ENCODE measurements at regions not wholly inside any gene's neighbourhood (a gene's known extent, or its start where the extent isn't known, plus 50 kb on each side); places are given as distances from the start of the nearest gene placed in this dataset.
A peak's percentile ranks its signal among the peaks of the same experiment; 100 is the strongest.

DNA sequence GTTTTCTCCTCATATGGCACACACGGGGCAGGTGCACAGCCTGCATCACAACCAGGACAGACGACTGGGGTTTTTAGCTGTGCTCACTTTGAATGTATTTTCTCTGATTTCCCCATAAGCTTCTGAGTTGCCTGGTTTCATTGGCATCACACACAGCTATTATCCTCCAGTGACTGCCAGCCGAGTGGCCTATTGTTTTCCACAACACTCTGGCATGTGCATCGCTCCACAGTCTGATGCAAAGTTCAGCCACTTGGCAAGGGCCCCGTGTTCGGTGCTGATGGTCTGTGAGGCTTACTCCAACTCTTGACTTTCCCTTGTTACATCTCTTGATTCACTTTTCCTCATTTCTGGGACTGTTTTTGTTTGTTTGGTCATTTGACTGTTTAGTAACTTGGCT lies 593.1 kb downstream of the CBLN2 start:
- no TSS peak for BruUV-seq (replicated peaks)
- peaks cover 1% of the 10 kb centered on the region for H3K27me3 Mint-ChIP-seq (ENCODE audit: insufficient read depth, unreplicated experiment)
- no peak overlapping the region for H3K4me3 Mint-ChIP-seq (ENCODE audit: unreplicated experiment)
- ChIA-PET CTCF (no interaction called here), POLR2A (no interaction called here)
- no peaks in the 10 kb centered on the region for H3K9me3 Mint-ChIP-seq (ENCODE audit: unreplicated experiment)
- intact Hi-C loops (cut with micrococcal nuclease) = no loop called here
- TF ChIP-seq, protein P1, sequence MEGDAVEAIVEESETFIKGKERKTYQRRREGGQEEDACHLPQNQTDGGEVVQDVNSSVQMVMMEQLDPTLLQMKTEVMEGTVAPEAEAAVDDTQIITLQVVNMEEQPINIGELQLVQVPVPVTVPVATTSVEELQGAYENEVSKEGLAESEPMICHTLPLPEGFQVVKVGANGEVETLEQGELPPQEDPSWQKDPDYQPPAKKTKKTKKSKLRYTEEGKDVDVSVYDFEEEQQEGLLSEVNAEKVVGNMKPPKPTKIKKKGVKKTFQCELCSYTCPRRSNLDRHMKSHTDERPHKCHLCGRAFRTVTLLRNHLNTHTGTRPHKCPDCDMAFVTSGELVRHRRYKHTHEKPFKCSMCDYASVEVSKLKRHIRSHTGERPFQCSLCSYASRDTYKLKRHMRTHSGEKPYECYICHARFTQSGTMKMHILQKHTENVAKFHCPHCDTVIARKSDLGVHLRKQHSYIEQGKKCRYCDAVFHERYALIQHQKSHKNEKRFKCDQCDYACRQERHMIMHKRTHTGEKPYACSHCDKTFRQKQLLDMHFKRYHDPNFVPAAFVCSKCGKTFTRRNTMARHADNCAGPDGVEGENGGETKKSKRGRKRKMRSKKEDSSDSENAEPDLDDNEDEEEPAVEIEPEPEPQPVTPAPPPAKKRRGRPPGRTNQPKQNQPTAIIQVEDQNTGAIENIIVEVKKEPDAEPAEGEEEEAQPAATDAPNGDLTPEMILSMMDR (IDR thresholded peaks at IDR 0.05; ENCODE audit: unreplicated experiment) = no peak
- H3K27ac Mint-ChIP-seq (ENCODE audit: low read depth, unreplicated experiment) = no peak overlapping the region
- no peaks in the 10 kb centered on the region for H3K4me1 Mint-ChIP-seq (ENCODE audit: insufficient read depth, unreplicated experiment)
- peaks cover 6% of the 10 kb centered on the region for H3K36me3 Mint-ChIP-seq (ENCODE audit: insufficient read depth, unreplicated experiment)
- DNase-seq (ENCODE audit: unreplicated experiment) = no peak

DNA sequence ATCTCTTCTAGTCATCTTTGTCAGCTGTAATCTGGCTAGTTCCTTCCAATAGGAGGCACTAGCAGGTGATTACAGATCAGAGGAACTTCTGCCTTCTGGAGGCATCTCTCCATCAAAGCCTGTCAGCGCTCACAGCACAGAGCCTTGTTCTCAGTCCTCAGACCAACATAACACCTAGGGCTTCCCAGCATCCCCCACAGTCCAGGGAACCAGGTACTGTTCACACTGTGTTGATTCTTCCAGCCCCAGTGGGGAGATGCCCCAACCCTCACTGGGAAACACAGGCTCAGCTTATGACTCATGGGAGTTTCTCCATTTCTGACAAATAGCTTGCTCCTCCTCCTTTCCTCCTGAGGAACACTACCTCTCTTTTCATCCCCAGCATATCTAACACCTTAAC lies 601.7 kb downstream of the CBLN2 start:
- peak; percentile 8 for DNase-seq (ENCODE audit: unreplicated experiment)
- intact Hi-C loops (cut with micrococcal nuclease) = no loop called here
- TF ChIP-seq, protein P1 (IDR thresholded peaks at IDR 0.05; ENCODE audit: unreplicated experiment) = no peak
- no peaks in the 10 kb centered on the region for H3K4me1 Mint-ChIP-seq (ENCODE audit: insufficient read depth, unreplicated experiment)
- H3K36me3 Mint-ChIP-seq (ENCODE audit: insufficient read depth, unreplicated experiment) = no peaks in the 10 kb centered on the region
- H3K9me3 Mint-ChIP-seq (ENCODE audit: unreplicated experiment) = no peaks in the 10 kb centered on the region
- BruUV-seq (replicated peaks) = no TSS peak
- ChIA-PET CTCF (no interaction called here), POLR2A (no interaction called here)
- peaks cover 13% of the 10 kb centered on the region for H3K27me3 Mint-ChIP-seq (ENCODE audit: insufficient read depth, unreplicated experiment)
- H3K27ac Mint-ChIP-seq (ENCODE audit: low read depth, unreplicated experiment) = no peak overlapping the region
- no peak overlapping the region for H3K4me3 Mint-ChIP-seq (ENCODE audit: unreplicated experiment)

DNA sequence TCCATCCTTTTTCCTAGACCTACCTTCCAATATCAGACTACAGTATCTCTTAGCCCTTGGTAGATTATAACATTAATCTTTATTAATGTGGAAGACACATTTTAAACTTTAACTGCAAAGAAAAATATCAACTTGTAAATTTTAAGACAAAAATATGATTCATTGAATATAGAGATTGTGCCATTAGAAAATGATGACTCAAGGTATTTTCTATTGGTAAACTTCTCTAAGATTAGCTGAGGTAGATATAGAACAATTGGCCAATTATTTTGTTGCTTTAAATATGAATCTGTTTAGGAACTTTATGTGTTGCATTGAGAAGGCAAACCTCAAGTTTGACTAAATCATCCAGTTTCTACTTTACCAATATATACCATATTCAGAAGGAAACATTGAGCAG lies 604.7 kb downstream of the CBLN2 start:
- Mint-ChIP-seq H3K36me3 (ENCODE audit: insufficient read depth, unreplicated experiment) (no peaks in the 10 kb centered on the region), H3K4me3 (ENCODE audit: unreplicated experiment) (no peak overlapping the region), H3K27me3 (ENCODE audit: insufficient read depth, unreplicated experiment) (no peaks in the 10 kb centered on the region), H3K4me1 (ENCODE audit: insufficient read depth, unreplicated experiment) (peaks cover 5% of the 10 kb centered on the region), H3K27ac (ENCODE audit: low read depth, unreplicated experiment) (no peak overlapping the region), H3K9me3 (ENCODE audit: unreplicated experiment) (no peaks in the 10 kb centered on the region)
- no TSS peak for BruUV-seq (replicated peaks)
- DNase-seq (ENCODE audit: unreplicated experiment) = no peak
- intact Hi-C loops (cut with micrococcal nuclease) = no loop called here
- TF ChIP-seq, protein P1 (IDR thresholded peaks at IDR 0.05; ENCODE audit: unreplicated experiment) = no peak
- ChIA-PET POLR2A (interaction anchor here (1.0 to 1.3 kb wide), 2 partner anchors 13 to 529 kb away, joined by 3 to 4 read pairs; no protein-coding TSS in a partner anchor), CTCF (no interaction called here)

DNA sequence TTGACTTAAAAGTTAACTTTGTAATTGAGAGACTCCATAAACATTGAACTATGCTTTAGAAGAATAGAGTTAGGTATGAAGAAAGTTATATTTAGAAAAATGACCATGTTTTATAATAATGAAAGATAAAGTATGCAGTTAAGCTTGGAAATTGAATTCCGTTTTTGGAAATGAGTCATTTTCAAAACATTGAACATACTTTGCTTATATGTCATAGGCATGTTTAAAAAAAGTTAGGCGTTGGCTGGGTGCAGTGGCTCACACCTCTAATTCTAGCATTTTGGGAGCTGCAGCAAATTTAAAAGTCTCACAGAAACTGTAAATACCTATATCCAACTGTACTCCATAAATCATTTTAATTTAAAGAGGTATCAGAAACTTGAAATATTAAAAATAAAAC lies 607.4 kb downstream of the CBLN2 start:
- Mint-ChIP-seq H3K27ac (ENCODE audit: low read depth, unreplicated experiment) (no peak overlapping the region), H3K4me3 (ENCODE audit: unreplicated experiment) (no peak overlapping the region), H3K36me3 (ENCODE audit: insufficient read depth, unreplicated experiment) (no peaks in the 10 kb centered on the region), H3K27me3 (ENCODE audit: insufficient read depth, unreplicated experiment) (no peaks in the 10 kb centered on the region), H3K4me1 (ENCODE audit: insufficient read depth, unreplicated experiment) (peaks cover 5% of the 10 kb centered on the region), H3K9me3 (ENCODE audit: unreplicated experiment) (no peaks in the 10 kb centered on the region)
- no peak for DNase-seq (ENCODE audit: unreplicated experiment)
- TF ChIP-seq, protein P1 (IDR thresholded peaks at IDR 0.05; ENCODE audit: unreplicated experiment) = no peak
- CTCF ChIA-PET = no interaction called here
- no TSS peak for BruUV-seq (replicated peaks)
- POLR2A ChIA-PET = no interaction called here
- intact Hi-C loops (cut with micrococcal nuclease) = no loop called here

Data from MCF 10A (cell line).